Glutamatergic neuron (in vitro differentiated cells): ENCODE measurements at regions not wholly inside any gene's neighbourhood (a gene's known extent, or its start where the extent isn't known, plus 50 kb on each side); places are given as distances from the start of the nearest gene placed in this dataset.

ENCODE experiments used
- DNase-seq: peaks from one replicate; pipeline ENCODE4 v3.0.0; 2022
- H3K27ac Mint-ChIP-seq: one replicate; pipeline ENCODE4 v1.8.0; 2020; ENCODE audit warnings: mild to moderate bottlenecking, mixed read lengths, inconsistent platforms; ENCODE audit not compliant: unreplicated experiment
- H3K27me3 Mint-ChIP-seq: one replicate; pipeline ENCODE4 v1.8.0; 2020; ENCODE audit warnings: mild to moderate bottlenecking, moderate library complexity, mixed read lengths, inconsistent platforms; ENCODE audit not compliant: unreplicated experiment
- H3K36me3 Mint-ChIP-seq: one replicate; pipeline ENCODE4 v1.8.0; 2020; ENCODE audit warnings: mild to moderate bottlenecking, mixed read lengths, inconsistent platforms; ENCODE audit not compliant: unreplicated experiment
- H3K4me1 Mint-ChIP-seq: one replicate; pipeline ENCODE4 v1.8.0; 2020; ENCODE audit warnings: mild to moderate bottlenecking, low read depth, mixed read lengths, inconsistent platforms; ENCODE audit not compliant: unreplicated experiment
- H3K4me3 Mint-ChIP-seq: one replicate; pipeline ENCODE4 v1.8.0; 2020; ENCODE audit warnings: mild to moderate bottlenecking, mixed read lengths, inconsistent platforms; ENCODE audit not compliant: unreplicated experiment
- H3K9me3 Mint-ChIP-seq: one replicate; pipeline ENCODE4 v1.8.0; 2020; ENCODE audit warnings: mild to moderate bottlenecking, moderate library complexity, mixed read lengths, inconsistent platforms; ENCODE audit not compliant: unreplicated experiment
- CTCF ChIP-seq: fragments of 200-600 bp; sonication (generic); IDR thresholded peaks from one replicate; pipeline ENCODE4 v1.5.0; 2021; ENCODE audit not compliant: partially characterized antibody, unreplicated experiment

DNA sequence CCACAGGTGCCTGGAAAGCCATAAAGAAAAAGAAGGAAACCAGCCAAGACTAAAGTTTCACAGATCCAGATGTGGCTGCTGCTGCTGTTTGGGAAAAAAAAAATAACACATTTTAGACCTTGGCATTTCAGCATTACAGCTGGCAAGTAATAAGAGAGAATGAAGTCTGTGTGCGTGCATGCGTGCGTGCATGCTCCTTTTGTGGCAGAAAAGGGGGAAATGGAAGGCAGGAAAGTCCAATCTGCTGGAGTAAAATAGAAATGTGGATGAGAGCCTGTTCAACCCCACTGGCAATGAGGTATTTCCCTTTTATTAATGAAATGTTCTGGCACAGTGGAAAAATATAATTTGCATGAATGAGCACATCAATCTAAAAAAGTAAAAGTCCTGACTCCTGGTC lies 137.0 kb upstream of the SEMA3A start:
- Mint-ChIP-seq H3K27me3 (no peaks in the 10 kb centered on the region), H3K4me3 (no peak overlapping the region), H3K9me3 (no peaks in the 10 kb centered on the region), H3K27ac (no peak overlapping the region), H3K4me1 (peaks cover 8% of the 10 kb centered on the region), H3K36me3 (no peaks in the 10 kb centered on the region)
- no peak for TF ChIP-seq CTCF
- DNase-seq = no peak

- no peaks in the 10 kb centered on the region for H3K4me1 Mint-ChIP-seq
- H3K36me3 Mint-ChIP-seq = no peaks in the 10 kb centered on the region
- TF ChIP-seq CTCF = no peak
- DNase-seq = no peak
- no peaks in the 10 kb centered on the region for H3K9me3 Mint-ChIP-seq
- H3K27me3 Mint-ChIP-seq = no peaks in the 10 kb centered on the region
- H3K4me3 Mint-ChIP-seq = no peak overlapping the region
- no peak overlapping the region for H3K27ac Mint-ChIP-seq
These were observed 134.0 kb upstream of the SEMA3A start for GRCh38 chr7:84328571-84328970.

DNA sequence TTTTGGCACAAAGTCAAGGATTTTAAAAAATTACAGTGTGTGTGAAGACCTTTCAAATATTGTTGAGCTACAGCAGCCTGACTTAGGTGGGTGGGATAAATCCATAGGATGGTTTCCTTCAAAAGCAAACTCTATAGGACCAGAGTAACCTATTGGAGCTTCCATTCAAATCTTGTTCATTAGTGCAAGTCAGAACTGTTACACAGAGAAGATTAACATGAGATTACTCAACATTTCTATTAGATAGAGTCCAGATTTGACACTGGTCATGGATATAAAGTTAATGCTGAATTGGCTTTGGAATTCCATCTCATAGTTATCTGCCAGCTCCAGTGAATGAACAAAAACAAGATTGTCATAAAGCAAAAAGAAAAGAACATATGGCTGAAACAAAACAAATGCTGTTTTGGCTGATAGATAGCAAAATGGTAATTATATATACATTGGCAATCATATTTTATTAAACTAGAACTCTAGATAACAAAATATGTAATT lies 129.6 kb upstream of the SEMA3A start:
- DNase-seq = no peak
- H3K9me3 Mint-ChIP-seq = no peaks in the 10 kb centered on the region
- no peaks in the 10 kb centered on the region for H3K4me1 Mint-ChIP-seq
- no peaks in the 10 kb centered on the region for H3K27me3 Mint-ChIP-seq
- H3K36me3 Mint-ChIP-seq = no peaks in the 10 kb centered on the region
- H3K4me3 Mint-ChIP-seq = no peak overlapping the region
- no peak overlapping the region for H3K27ac Mint-ChIP-seq
- TF ChIP-seq CTCF = no peak

DNA sequence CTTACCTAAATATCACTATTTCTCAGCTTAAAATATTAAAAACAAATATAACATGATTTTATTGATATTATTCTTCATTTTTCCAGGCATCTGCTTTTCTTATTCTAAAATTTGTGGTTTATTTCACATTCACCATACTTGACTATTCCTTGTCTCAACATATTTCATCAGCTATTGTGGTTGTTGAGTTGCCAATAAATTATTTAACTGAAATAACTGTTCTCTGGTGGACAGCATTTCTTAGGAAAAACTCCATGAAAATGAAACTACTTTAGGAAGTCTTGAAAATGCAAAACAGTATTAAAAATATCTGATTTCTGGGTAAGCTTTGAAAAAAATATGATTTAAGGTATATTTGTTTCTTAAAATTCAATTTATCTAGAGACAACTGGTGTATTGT lies 122.9 kb upstream of the SEMA3A start:
- Mint-ChIP-seq H3K9me3 (no peaks in the 10 kb centered on the region), H3K36me3 (no peaks in the 10 kb centered on the region), H3K27ac (no peak overlapping the region), H3K4me3 (no peak overlapping the region), H3K27me3 (no peaks in the 10 kb centered on the region), H3K4me1 (no peaks in the 10 kb centered on the region)
- no peak for TF ChIP-seq CTCF
- no peak for DNase-seq

- H3K9me3 Mint-ChIP-seq = no peaks in the 10 kb centered on the region
- H3K27ac Mint-ChIP-seq = no peak overlapping the region
- no peaks in the 10 kb centered on the region for H3K36me3 Mint-ChIP-seq
- H3K4me1 Mint-ChIP-seq = no peaks in the 10 kb centered on the region
- no peak overlapping the region for H3K4me3 Mint-ChIP-seq
- no peak for TF ChIP-seq CTCF
- no peaks in the 10 kb centered on the region for H3K27me3 Mint-ChIP-seq
- DNase-seq = no peak
These were observed 119.7 kb upstream of the SEMA3A start for GRCh38 chr7:84314263-84314662.
